Liver (tissue), 8 donors: ENCODE measurements at regions not wholly inside any gene's neighbourhood (a gene's known extent, or its start where the extent isn't known, plus 50 kb on each side); places are given as distances from the start of the nearest gene placed in this dataset.

ENCODE experiments used
- DNase-seq: peaks from one replicate; pipeline ENCODE4 v3.0.0-alpha.2; 2017; ENCODE audit warnings: low spot score
- H3K27ac ChIP-seq, 2 donors: one replicate each; pipeline ENCODE4 v1.7.0; 2013; ENCODE audit warnings: inconsistent platforms in 2 of 2, low read length in 2 of 2, control low read depth in 1 of 2, low read depth in 1 of 2, mild to moderate bottlenecking in 1 of 2
- H3K27me3 ChIP-seq, 4 donors: one replicate each; pipeline versions ENCODE4 v1.6.1 to v1.7.0; 2013; ENCODE audit warnings: low read length in 3 of 4, inconsistent platforms in 1 of 4, mild to moderate bottlenecking in 1 of 4, moderate library complexity in 1 of 4; ENCODE audit not compliant: control insufficient read depth in 4 of 4, insufficient read depth in 4 of 4
- H3K36me3 ChIP-seq, 4 donors: one replicate each; pipeline versions ENCODE4 v1.6.1 to v1.7.0; 2013; ENCODE audit warnings: low read length in 3 of 4, mild to moderate bottlenecking in 3 of 4, low read depth in 1 of 4, moderate library complexity in 1 of 4; ENCODE audit not compliant: control insufficient read depth in 4 of 4, insufficient read depth in 3 of 4
- H3K4me1 ChIP-seq, 4 donors: one replicate each; pipeline versions ENCODE4 v1.6.1 to v1.7.0; 2013; ENCODE audit warnings: low read length in 3 of 4, mild to moderate bottlenecking in 3 of 4, moderate library complexity in 1 of 4; ENCODE audit not compliant: control insufficient read depth in 4 of 4, insufficient read depth in 4 of 4
- H3K4me3 ChIP-seq, 3 donors: one replicate each; pipeline versions ENCODE4 v1.6.1 to v1.7.0; 2013; ENCODE audit warnings: low read length in 3 of 3, control low read depth in 1 of 3, low read depth in 1 of 3, mild to moderate bottlenecking in 1 of 3
- H3K9ac ChIP-seq, 2 donors: one replicate each; pipeline ENCODE4 v1.7.0; 2013; ENCODE audit warnings: low read length in 2 of 2, mild to moderate bottlenecking in 2 of 2, moderate library complexity in 2 of 2, control low read depth in 1 of 2, low read depth in 1 of 2
- H3K9me3 ChIP-seq, 4 donors: one replicate each; pipeline versions ENCODE4 v1.6.1 to v1.7.0; 2013; ENCODE audit warnings: low read length in 3 of 4; ENCODE audit not compliant: control insufficient read depth in 4 of 4
- ATF3 ChIP-seq: IDR thresholded peaks from 2 replicates; pipeline ENCODE4 v1.6.1; 2016; ENCODE audit warnings: antibody characterized with exemption
- EGR1 ChIP-seq, 2 donors: IDR thresholded peaks; 2 replicates each; pipeline ENCODE4 v1.6.1; 2016 to 2018; ENCODE audit warnings: antibody characterized with exemption in 2 of 2, low read depth in 2 of 2
- FOXA1 ChIP-seq: IDR thresholded peaks from 2 replicates; pipeline ENCODE4 v1.6.1; 2016; ENCODE audit warnings: antibody characterized with exemption
- FOXA2 ChIP-seq: IDR thresholded peaks from 2 replicates; pipeline ENCODE4 v1.6.1; 2016; ENCODE audit warnings: antibody characterized with exemption
- HNF4A ChIP-seq, 2 donors: conservative IDR thresholded peaks; 2 replicates each; pipeline ENCODE4 v1.6.1; 2016; ENCODE audit warnings: antibody characterized with exemption in 2 of 2, mild to moderate bottlenecking in 2 of 2
- HNF4G ChIP-seq: IDR thresholded peaks from 2 replicates; pipeline ENCODE4 v1.6.1; 2016; ENCODE audit warnings: antibody characterized with exemption
- JUND ChIP-seq, 2 donors: IDR thresholded peaks; 2 replicates each; pipeline ENCODE4 v1.6.1; 2016; ENCODE audit warnings: antibody characterized with exemption in 2 of 2
- NR2F2 ChIP-seq: IDR thresholded peaks from 2 replicates; pipeline ENCODE4 v1.6.1; 2016; ENCODE audit warnings: antibody characterized with exemption
- REST ChIP-seq: IDR thresholded peaks from 2 replicates; pipeline ENCODE4 v1.6.1; 2016; ENCODE audit warnings: antibody characterized with exemption, mild to moderate bottlenecking
- RXRA ChIP-seq, 2 donors: IDR thresholded peaks; 2 replicates each; pipeline ENCODE4 v1.6.1; 2017 to 2018; ENCODE audit warnings: antibody characterized with exemption in 2 of 2, mild to moderate bottlenecking in 1 of 2
- TAF1 ChIP-seq: conservative IDR thresholded peaks from 2 replicates; pipeline ENCODE4 v1.6.1; 2016; ENCODE audit warnings: antibody characterized with exemption, mild to moderate bottlenecking
- YY1 ChIP-seq: IDR thresholded peaks from 2 replicates; pipeline ENCODE4 v1.6.1; 2016; ENCODE audit warnings: antibody characterized with exemption, mild to moderate bottlenecking
- ZBTB33 ChIP-seq: IDR thresholded peaks from 2 replicates; pipeline ENCODE4 v1.6.1; 2016; ENCODE audit warnings: antibody characterized with exemption
- WGBS: extraction: QIAGEN DNeasy Blood & Tissue Kit; methylation state at CpG from one replicate; pipeline ENCODE4 v1.1.7; 2013; 5-methylcytosine and 5-hydroxymethylcytosine counted together
- TF ChIP-seq, protein P1 (sequence below): fragments of 150-350 bp; IDR thresholded peaks from 2 replicates; pipeline ENCODE4 v1.5.1; 2017; ENCODE audit warnings: improper control_type of control experiment, low read depth, low read length; ENCODE audit not compliant: missing input control
- TF ChIP-seq, protein P2 (sequence below): IDR thresholded peaks from 2 replicates; pipeline ENCODE4 v1.6.1; 2016; ENCODE audit warnings: antibody characterized with exemption
- donor health status: healthy.
- donor health status: healthy.
- donor health status: healthy.
- donor health status: healthy.
- donor health status: healthy.

- Histone ChIP-seq H3K4me3 (no peak overlapping the region), H3K9ac (no peak overlapping the region), H3K27ac (no peak overlapping the region), H3K27me3 (no peaks in the 10 kb centered on the region), H3K9me3 (peaks cover 0 to 8% (median 0%) of the 10 kb centered on the region in 4 donors), H3K36me3 (no peaks in the 10 kb centered on the region), H3K4me1 (no peaks in the 10 kb centered on the region)
- no peak for TF ChIP-seq EGR1 (IDR thresholded peaks at IDR 0.05; ENCODE audit: low read depth in 2 of 2)
- no peak for TF ChIP-seq ATF3
- no peak for TF ChIP-seq JUND (IDR thresholded peaks at IDR 0.05)
- TF ChIP-seq ZBTB33: no peak
- TF ChIP-seq, protein P1, sequence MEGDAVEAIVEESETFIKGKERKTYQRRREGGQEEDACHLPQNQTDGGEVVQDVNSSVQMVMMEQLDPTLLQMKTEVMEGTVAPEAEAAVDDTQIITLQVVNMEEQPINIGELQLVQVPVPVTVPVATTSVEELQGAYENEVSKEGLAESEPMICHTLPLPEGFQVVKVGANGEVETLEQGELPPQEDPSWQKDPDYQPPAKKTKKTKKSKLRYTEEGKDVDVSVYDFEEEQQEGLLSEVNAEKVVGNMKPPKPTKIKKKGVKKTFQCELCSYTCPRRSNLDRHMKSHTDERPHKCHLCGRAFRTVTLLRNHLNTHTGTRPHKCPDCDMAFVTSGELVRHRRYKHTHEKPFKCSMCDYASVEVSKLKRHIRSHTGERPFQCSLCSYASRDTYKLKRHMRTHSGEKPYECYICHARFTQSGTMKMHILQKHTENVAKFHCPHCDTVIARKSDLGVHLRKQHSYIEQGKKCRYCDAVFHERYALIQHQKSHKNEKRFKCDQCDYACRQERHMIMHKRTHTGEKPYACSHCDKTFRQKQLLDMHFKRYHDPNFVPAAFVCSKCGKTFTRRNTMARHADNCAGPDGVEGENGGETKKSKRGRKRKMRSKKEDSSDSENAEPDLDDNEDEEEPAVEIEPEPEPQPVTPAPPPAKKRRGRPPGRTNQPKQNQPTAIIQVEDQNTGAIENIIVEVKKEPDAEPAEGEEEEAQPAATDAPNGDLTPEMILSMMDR: no peak
- TF ChIP-seq YY1: no peak
- no peak for TF ChIP-seq REST
- TF ChIP-seq, protein P2, sequence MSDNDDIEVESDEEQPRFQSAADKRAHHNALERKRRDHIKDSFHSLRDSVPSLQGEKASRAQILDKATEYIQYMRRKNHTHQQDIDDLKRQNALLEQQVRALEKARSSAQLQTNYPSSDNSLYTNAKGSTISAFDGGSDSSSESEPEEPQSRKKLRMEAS: no peak
- TF ChIP-seq HNF4G: no peak
- DNase-seq: no peak
- WGBS: 61% methylated on average over 9 of the region's 9 CpGs
Observed at GRCh38 chr15:31740203-31740602, 290.1 kb upstream of the CHRNA7 start.

DNA sequence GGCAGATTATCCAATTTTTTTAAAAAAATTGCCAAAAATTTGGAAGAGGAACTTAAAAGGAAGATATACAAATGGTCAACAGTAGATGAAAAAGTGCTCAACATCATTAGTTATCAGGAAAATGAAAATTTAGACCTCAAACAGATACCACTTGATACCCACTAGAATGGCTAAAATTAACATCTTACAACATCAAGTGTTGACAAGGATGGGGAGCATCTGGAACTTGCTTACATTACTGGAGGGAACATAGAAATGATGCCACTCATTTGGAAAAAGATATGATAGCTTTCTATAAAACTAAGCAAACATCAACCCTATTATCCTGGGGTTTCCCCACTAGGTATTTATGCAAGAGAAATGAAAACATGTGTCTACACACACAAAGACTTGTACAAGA lies 284.5 kb upstream of the CHRNA7 start:
- Histone ChIP-seq H3K9ac (no peak overlapping the region), H3K36me3 (no peaks in the 10 kb centered on the region), H3K27ac (no peak overlapping the region), H3K4me3 (no peak overlapping the region), H3K9me3 (peaks cover 0 to 11% (median 2%) of the 10 kb centered on the region in 4 donors), H3K4me1 (no peaks in the 10 kb centered on the region), H3K27me3 (no peaks in the 10 kb centered on the region)
- DNase-seq: no peak
- TF ChIP-seq NR2F2 (no peak), YY1 (no peak), TAF1 (no peak), ZBTB33 (no peak), FOXA2 (no peak), RXRA (IDR thresholded peaks at IDR 0.05) (no peak), ATF3 (no peak), HNF4A (conservative IDR thresholded peaks at IDR 0.05) (no peak), REST (no peak), FOXA1 (no peak)
- TF ChIP-seq, protein P1: no peak
- TF ChIP-seq, protein P2: no peak
